ENCODE measurements at regions not wholly inside any gene's neighbourhood (a gene's known extent, or its start where the extent isn't known, plus 50 kb on each side); places are given as distances from the start of the nearest gene placed in this dataset.

DNA sequence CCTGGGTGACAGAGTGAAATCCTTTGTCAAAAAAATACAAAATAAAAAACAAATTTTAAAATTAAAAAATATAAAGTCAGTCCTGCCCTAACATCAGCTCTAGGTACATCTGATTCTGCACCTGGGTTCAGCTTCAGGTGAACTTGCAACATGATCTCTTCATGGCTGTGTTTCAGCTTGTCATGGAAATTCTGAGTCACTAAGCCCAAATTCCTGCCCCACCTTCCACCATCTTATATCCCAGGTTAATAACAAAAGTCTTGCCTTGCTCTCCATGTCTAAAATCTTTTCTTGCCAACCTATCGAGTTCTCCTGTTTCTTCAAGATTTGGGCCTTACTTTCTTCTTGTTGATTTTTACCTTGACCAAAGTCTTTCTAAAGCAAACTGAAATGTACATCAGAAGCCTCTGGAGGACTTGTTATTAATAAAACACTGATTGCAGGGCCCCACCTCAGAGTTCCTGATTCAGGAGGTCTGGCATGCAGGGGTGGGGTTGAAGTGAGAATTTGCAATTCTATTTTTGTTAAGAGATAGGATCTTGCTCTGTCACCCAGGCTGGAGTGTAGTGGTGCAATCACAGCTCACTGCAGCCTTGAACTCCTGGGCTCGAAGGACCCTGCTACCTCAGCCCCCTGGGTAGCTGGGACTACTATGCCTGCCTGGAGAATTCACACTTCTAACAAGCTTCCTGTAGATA is 125.8 kb upstream of the VCX3A start:
- no peak overlapping the region for H3K9ac ChIP-seq (ENCODE audit: insufficient read depth, low read length)
- TF ChIP-seq, protein P1, sequence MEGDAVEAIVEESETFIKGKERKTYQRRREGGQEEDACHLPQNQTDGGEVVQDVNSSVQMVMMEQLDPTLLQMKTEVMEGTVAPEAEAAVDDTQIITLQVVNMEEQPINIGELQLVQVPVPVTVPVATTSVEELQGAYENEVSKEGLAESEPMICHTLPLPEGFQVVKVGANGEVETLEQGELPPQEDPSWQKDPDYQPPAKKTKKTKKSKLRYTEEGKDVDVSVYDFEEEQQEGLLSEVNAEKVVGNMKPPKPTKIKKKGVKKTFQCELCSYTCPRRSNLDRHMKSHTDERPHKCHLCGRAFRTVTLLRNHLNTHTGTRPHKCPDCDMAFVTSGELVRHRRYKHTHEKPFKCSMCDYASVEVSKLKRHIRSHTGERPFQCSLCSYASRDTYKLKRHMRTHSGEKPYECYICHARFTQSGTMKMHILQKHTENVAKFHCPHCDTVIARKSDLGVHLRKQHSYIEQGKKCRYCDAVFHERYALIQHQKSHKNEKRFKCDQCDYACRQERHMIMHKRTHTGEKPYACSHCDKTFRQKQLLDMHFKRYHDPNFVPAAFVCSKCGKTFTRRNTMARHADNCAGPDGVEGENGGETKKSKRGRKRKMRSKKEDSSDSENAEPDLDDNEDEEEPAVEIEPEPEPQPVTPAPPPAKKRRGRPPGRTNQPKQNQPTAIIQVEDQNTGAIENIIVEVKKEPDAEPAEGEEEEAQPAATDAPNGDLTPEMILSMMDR (conservative IDR thresholded peaks at IDR 0.05 in 1 of 2, IDR thresholded peaks at IDR 0.05 in 1 of 2; ENCODE audit: low read depth in 1 of 2, low read length in 2 of 2): no peak
- no peak for TF ChIP-seq EZH2 (IDR thresholded peaks at IDR 0.05; ENCODE audit: low read length, missing control alignments)
- H3K4me3 ChIP-seq (replicated peaks in 1 of 4; ENCODE audit: control extremely low read depth in 1 of 4, insufficient read depth in 1 of 4, low read depth in 3 of 4, low read length in 4 of 4): no peak overlapping the region
- no peaks in the 10 kb centered on the region for H3K4me1 ChIP-seq (ENCODE audit: control insufficient read depth, extremely low read depth, insufficient read depth, low read length)
- H3K9me3 ChIP-seq (ENCODE audit: control insufficient read depth, insufficient read depth, low read depth, low read length): no peaks in the 10 kb centered on the region
- H4K20me1 ChIP-seq (ENCODE audit: control insufficient read depth, extremely low read depth, insufficient read depth, low read length): no peaks in the 10 kb centered on the region
- H3K27me3 ChIP-seq (ENCODE audit: control insufficient read depth, insufficient read depth, low read length): no peaks in the 10 kb centered on the region
- H3K4me2 ChIP-seq (ENCODE audit: extremely low read depth, insufficient read depth, low read length): no peak overlapping the region
- no peak overlapping the region for H2AFZ ChIP-seq (ENCODE audit: low read length)
- no peaks in the 10 kb centered on the region for H3K79me2 ChIP-seq (ENCODE audit: control insufficient read depth, insufficient read depth, low read length)
- no peak overlapping the region for H3K27ac ChIP-seq (ENCODE audit: insufficient read depth, low read length)
- no peaks in the 10 kb centered on the region for H3K36me3 ChIP-seq (ENCODE audit: control insufficient read depth, insufficient read depth, low read length)
- DNase-seq (ENCODE audit: low read depth in 2 of 2): no peak

DNA sequence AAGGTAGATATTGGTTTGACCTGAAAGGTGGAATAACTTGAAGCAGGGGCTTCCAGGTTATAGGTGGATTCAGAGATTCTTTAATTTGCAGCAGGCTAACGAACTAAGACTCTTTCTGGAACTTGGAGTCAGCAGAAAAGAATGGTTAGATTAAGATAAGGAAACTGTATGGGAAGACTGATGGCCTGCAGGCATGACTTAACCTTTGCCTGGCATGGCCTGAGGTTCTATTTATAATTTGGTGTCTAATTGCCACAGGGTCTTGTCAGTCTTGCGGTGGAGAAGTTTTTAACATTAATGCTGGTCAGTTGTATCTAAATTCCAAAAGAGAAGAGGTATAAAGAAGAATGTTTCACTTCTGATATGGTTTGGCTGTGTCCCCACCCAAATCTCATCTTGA is 110.3 kb upstream of the VCX3A start:
- no peaks in the 10 kb centered on the region for H3K9me3 ChIP-seq (ENCODE audit: control insufficient read depth, insufficient read depth, low read depth, low read length)
- no peaks in the 10 kb centered on the region for H3K27me3 ChIP-seq (ENCODE audit: control insufficient read depth, insufficient read depth, low read length)
- H3K4me1 ChIP-seq (ENCODE audit: control insufficient read depth, extremely low read depth, insufficient read depth, low read length): no peaks in the 10 kb centered on the region
- H3K79me2 ChIP-seq (ENCODE audit: control insufficient read depth, insufficient read depth, low read length): no peaks in the 10 kb centered on the region
- no peaks in the 10 kb centered on the region for H3K36me3 ChIP-seq (ENCODE audit: control insufficient read depth, insufficient read depth, low read length)
- no peak for DNase-seq (ENCODE audit: low read depth in 2 of 2)
- no peak overlapping the region for H3K27ac ChIP-seq (ENCODE audit: insufficient read depth, low read length)
- H3K9ac ChIP-seq (ENCODE audit: insufficient read depth, low read length): no peak overlapping the region
- no peak overlapping the region for H2AFZ ChIP-seq (ENCODE audit: low read length)
- H3K4me2 ChIP-seq (ENCODE audit: extremely low read depth, insufficient read depth, low read length): no peak overlapping the region
- H3K4me3 ChIP-seq (replicated peaks in 1 of 4; ENCODE audit: control extremely low read depth in 1 of 4, insufficient read depth in 1 of 4, low read depth in 3 of 4, low read length in 4 of 4): no peak overlapping the region
- TF ChIP-seq EZH2 (IDR thresholded peaks at IDR 0.05; ENCODE audit: low read length, missing control alignments): no peak
- TF ChIP-seq, protein P1 (conservative IDR thresholded peaks at IDR 0.05 in 1 of 2, IDR thresholded peaks at IDR 0.05 in 1 of 2; ENCODE audit: low read depth in 1 of 2, low read length in 2 of 2): no peak
- no peaks in the 10 kb centered on the region for H4K20me1 ChIP-seq (ENCODE audit: control insufficient read depth, extremely low read depth, insufficient read depth, low read length)

DNA sequence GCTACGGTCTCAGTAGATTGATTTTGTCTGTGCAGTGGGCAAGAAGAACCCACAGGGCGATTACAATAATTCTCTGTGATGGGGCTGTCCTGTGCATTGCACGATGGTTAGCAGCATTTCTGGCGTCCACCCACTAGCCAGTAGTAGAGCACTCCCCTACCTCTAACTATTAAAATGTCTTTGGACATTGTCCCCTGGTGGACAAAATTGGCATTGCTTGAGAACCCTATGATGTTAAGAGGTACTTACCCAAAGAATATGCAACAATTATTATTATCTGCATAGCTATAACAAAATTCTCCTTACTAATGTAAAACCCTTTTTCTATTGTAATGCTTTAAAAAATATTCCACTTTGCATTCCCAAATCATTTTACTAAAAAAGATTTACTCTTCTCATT is 109.5 kb upstream of the VCX3A start:
- no peaks in the 10 kb centered on the region for H3K27me3 ChIP-seq (ENCODE audit: control insufficient read depth, insufficient read depth, low read length)
- no peaks in the 10 kb centered on the region for H3K79me2 ChIP-seq (ENCODE audit: control insufficient read depth, insufficient read depth, low read length)
- no peak overlapping the region for H3K4me3 ChIP-seq (replicated peaks in 1 of 4; ENCODE audit: control extremely low read depth in 1 of 4, insufficient read depth in 1 of 4, low read depth in 3 of 4, low read length in 4 of 4)
- H3K36me3 ChIP-seq (ENCODE audit: control insufficient read depth, insufficient read depth, low read length): no peaks in the 10 kb centered on the region
- H3K4me1 ChIP-seq (ENCODE audit: control insufficient read depth, extremely low read depth, insufficient read depth, low read length): no peaks in the 10 kb centered on the region
- TF ChIP-seq, protein P1 (conservative IDR thresholded peaks at IDR 0.05 in 1 of 2, IDR thresholded peaks at IDR 0.05 in 1 of 2; ENCODE audit: low read depth in 1 of 2, low read length in 2 of 2): no peak
- no peak for TF ChIP-seq EZH2 (IDR thresholded peaks at IDR 0.05; ENCODE audit: low read length, missing control alignments)
- H3K9me3 ChIP-seq (ENCODE audit: control insufficient read depth, insufficient read depth, low read depth, low read length): no peaks in the 10 kb centered on the region
- no peak overlapping the region for H2AFZ ChIP-seq (ENCODE audit: low read length)
- no peak for DNase-seq (ENCODE audit: low read depth in 2 of 2)
- no peaks in the 10 kb centered on the region for H4K20me1 ChIP-seq (ENCODE audit: control insufficient read depth, extremely low read depth, insufficient read depth, low read length)
- no peak overlapping the region for H3K4me2 ChIP-seq (ENCODE audit: extremely low read depth, insufficient read depth, low read length)
- H3K27ac ChIP-seq (ENCODE audit: insufficient read depth, low read length): no peak overlapping the region
- no peak overlapping the region for H3K9ac ChIP-seq (ENCODE audit: insufficient read depth, low read length)

Data from fibroblast of lung (primary cell).